ENCODE measurements at regions not wholly inside any gene's neighbourhood (a gene's known extent, or its start where the extent isn't known, plus 50 kb on each side); places are given as distances from the start of the nearest gene placed in this dataset.
"Not testable (repeated sequence)": the region's sequence is repeated elsewhere in the genome, so short reads cannot be mapped to it uniquely, and the experiment has no call there.

- no peak for DNase-seq (ENCODE audit: low spot score)
Observed at GRCh38 chr10:124180947-124181549, 87.7 kb upstream of the CHST15 start.

GRCh38 chr10:124180044-124180745, 86.8 kb upstream of the CHST15 start:
- DNase-seq (ENCODE audit: low spot score): no peak

GRCh38 chr10:124179308-124180043, 86.1 kb upstream of the CHST15 start:
- no peak for DNase-seq (ENCODE audit: low spot score)

- no peak for DNase-seq (ENCODE audit: low spot score)
Observed at GRCh38 chr10:124177180-124177518, 83.8 kb upstream of the CHST15 start.

- no peak for DNase-seq (ENCODE audit: low spot score)
Observed at GRCh38 chr10:124176349-124177179, 83.2 kb upstream of the CHST15 start.

GRCh38 chr10:124175701-124176348, 82.4 kb upstream of the CHST15 start:
- DNase-seq (ENCODE audit: low spot score): no peak

GRCh38 chr10:124174673-124175645, 81.6 kb upstream of the CHST15 start:
- no peak for DNase-seq (ENCODE audit: low spot score)

- no peak for DNase-seq (ENCODE audit: low spot score)
Observed at GRCh38 chr10:124174071-124174566, 80.7 kb upstream of the CHST15 start.

- no peak for DNase-seq (ENCODE audit: low spot score)
Observed at GRCh38 chr10:124173298-124173900, 80.0 kb upstream of the CHST15 start.

- DNase-seq (ENCODE audit: low spot score): no peak
Observed at GRCh38 chr10:124172181-124172916, 79.0 kb upstream of the CHST15 start.

- DNase-seq (ENCODE audit: low spot score): no peak
Observed at GRCh38 chr10:124171561-124171960, 78.2 kb upstream of the CHST15 start.

- no peak for DNase-seq (ENCODE audit: low spot score)
Observed at GRCh38 chr10:124170631-124171030, 77.2 kb upstream of the CHST15 start.

- no peak for DNase-seq (ENCODE audit: low spot score)
Observed at GRCh38 chr10:124168991-124169802, 75.8 kb upstream of the CHST15 start.

GRCh38 chr10:124168581-124168980, 75.2 kb upstream of the CHST15 start:
- no peak for DNase-seq (ENCODE audit: low spot score)

- DNase-seq (ENCODE audit: low spot score): not testable (repeated sequence)
Observed at GRCh38 chr10:124167925-124168324, 74.5 kb upstream of the CHST15 start.

- no peak for DNase-seq (ENCODE audit: low spot score)
Observed at GRCh38 chr10:124166431-124167125, 73.2 kb upstream of the CHST15 start.

- no peak for DNase-seq (ENCODE audit: low spot score)
Observed at GRCh38 chr10:124165827-124166226, 72.4 kb upstream of the CHST15 start.

GRCh38 chr10:124165311-124165710, 71.9 kb upstream of the CHST15 start:
- DNase-seq (ENCODE audit: low spot score): no peak
